ENCODE measurements at regions not wholly inside any gene's neighbourhood (a gene's known extent, or its start where the extent isn't known, plus 50 kb on each side); places are given as distances from the start of the nearest gene placed in this dataset.
"Not testable (repeated sequence)": the region's sequence is repeated elsewhere in the genome, so short reads cannot be mapped to it uniquely, and the experiment has no call there.

- DNase-seq (ENCODE audit: low spot score) = no peak
Observed at GRCh38 chr1:148357037-148357436, 126.1 kb downstream of the PPIAL4G start.

GRCh38 chr1:148355976-148356375, 127.1 kb downstream of the PPIAL4G start:
- no peak for DNase-seq (ENCODE audit: low spot score)

- no peak for DNase-seq (ENCODE audit: low spot score)
Observed at GRCh38 chr1:148354913-148355308, 128.2 kb downstream of the PPIAL4G start.

- no peak for DNase-seq (ENCODE audit: low spot score)
Observed at GRCh38 chr1:148354284-148354912, 128.7 kb downstream of the PPIAL4G start.

- DNase-seq (ENCODE audit: low spot score) = no peak
Observed at GRCh38 chr1:148353461-148354283, 129.4 kb downstream of the PPIAL4G start.

GRCh38 chr1:148352470-148353053, 130.5 kb downstream of the PPIAL4G start:
- no peak for DNase-seq (ENCODE audit: low spot score)

GRCh38 chr1:148347781-148348180, 135.3 kb downstream of the PPIAL4G start:
- no peak for DNase-seq (ENCODE audit: low spot score)

GRCh38 chr1:148345659-148346151, 137.4 kb downstream of the PPIAL4G start:
- DNase-seq (ENCODE audit: low spot score) = peak; percentile 24

- not testable (repeated sequence) for DNase-seq (ENCODE audit: low spot score)
Observed at GRCh38 chr1:148344651-148345050, 138.5 kb downstream of the PPIAL4G start.

GRCh38 chr1:148341729-148342128, 141.4 kb downstream of the PPIAL4G start:
- DNase-seq (ENCODE audit: low spot score) = not testable (repeated sequence)

GRCh38 chr1:148336121-148336918, 146.8 kb downstream of the PPIAL4G start:
- DNase-seq (ENCODE audit: low spot score) = not testable (repeated sequence)

- DNase-seq (ENCODE audit: low spot score) = peak; percentile 87
Observed at GRCh38 chr1:148334339-148335130, 148.6 kb downstream of the PPIAL4G start.

GRCh38 chr1:148333875-148334338, 149.2 kb downstream of the PPIAL4G start:
- DNase-seq (ENCODE audit: low spot score) = no peak

GRCh38 chr1:148328884-148329283, 154.2 kb downstream of the PPIAL4G start:
- DNase-seq (ENCODE audit: low spot score) = no peak

- DNase-seq (ENCODE audit: low spot score) = not testable (repeated sequence)
Observed at GRCh38 chr1:148325031-148325430, 158.1 kb downstream of the PPIAL4G start.

GRCh38 chr1:148324465-148324864, 158.6 kb downstream of the PPIAL4G start:
- DNase-seq (ENCODE audit: low spot score) = not testable (repeated sequence)

- not testable (repeated sequence) for DNase-seq (ENCODE audit: low spot score)
Observed at GRCh38 chr1:148320079-148320478, 163.0 kb downstream of the PPIAL4G start.

- no peak for DNase-seq (ENCODE audit: low spot score)
Observed at GRCh38 chr1:148318904-148319242, 164.2 kb downstream of the PPIAL4G start.

GRCh38 chr1:148318123-148318903, 164.8 kb downstream of the PPIAL4G start:
- DNase-seq (ENCODE audit: low spot score) = no peak

- no peak for DNase-seq (ENCODE audit: low spot score)
Observed at GRCh38 chr1:148317288-148317985, 165.4 kb upstream of the NBPF11 start.
